SK-N-SH (cell line): ENCODE measurements at regions not wholly inside any gene's neighbourhood (a gene's known extent, or its start where the extent isn't known, plus 50 kb on each side); places are given as distances from the start of the nearest gene placed in this dataset.

ENCODE experiments used
- CTCF ChIA-PET: fragments of 300-600, 350-600 bp; formaldehyde crosslinking; extraction: SDS; loops from one replicate; lab custom pipeline; 2021; lab: Yijun Ruan, JAX
- POLR2A ChIA-PET: fragments of 350-600 bp; sonication (Branson Sonifier 250); formaldehyde crosslinking; extraction: SDS; loops from one replicate; lab custom pipeline; 2020; ENCODE audit warnings: antibody characterized with exemption, inconsistent platforms; lab: Yijun Ruan, JAX
- DNase-seq: peaks from one replicate; pipeline ENCODE4 v3.0.0; 2012
- H2AFZ ChIP-seq: fragments of 200-600 bp; sonication (generic); 2 replicates; pipeline ENCODE4 v1.8.1; 2016; ENCODE audit warnings: antibody characterized with exemption, mild to moderate bottlenecking, low read depth
- H3F3A ChIP-seq: fragments of 200-600 bp; sonication (generic); replicated peaks from 2 replicates; pipeline ENCODE3; 2016; ENCODE audit warnings: antibody characterized with exemption, mild to moderate bottlenecking; ENCODE audit not compliant: insufficient read depth
- H3K27ac ChIP-seq, 2 experiments: fragments of 200-500 bp in 1 of 2; fragments of 200-600 bp in 1 of 2; sonication (Bioruptor generic) in 1 of 2; sonication (generic), shearing (Covaris generic) in 1 of 2; 2 replicates each; pipeline versions ENCODE4 v1.5.1 to v1.6.1; 2014 to 2016; ENCODE audit warnings: low read depth in 2 of 2, inconsistent platforms in 1 of 2, low read length in 1 of 2, mild to moderate bottlenecking in 1 of 2, mixed read lengths in 1 of 2
- H3K27me3 ChIP-seq: fragments of 200-600 bp; sonication (generic), shearing (Covaris generic); 2 replicates; pipeline ENCODE4 v1.6.1; 2016; ENCODE audit warnings: mixed run types; ENCODE audit not compliant: insufficient read depth
- H3K36me3 ChIP-seq, 2 experiments: fragments of 200-500 bp in 1 of 2; fragments of 200-600 bp in 1 of 2; sonication (Bioruptor generic) in 1 of 2; sonication (generic) in 1 of 2; replicated peaks in 1 of 2; 2 replicates each; pipeline versions ENCODE3 to v1.5.1; 2014 to 2016; ENCODE audit warnings: low read length in 1 of 2, mild to moderate bottlenecking in 1 of 2; ENCODE audit not compliant: insufficient read depth in 2 of 2, control insufficient read depth in 1 of 2
- H3K4me1 ChIP-seq, 2 experiments: fragments of 200-500 bp in 1 of 2; fragments of 200-600 bp in 1 of 2; sonication (Bioruptor generic) in 1 of 2; sonication (generic), shearing (Covaris generic) in 1 of 2; 2 replicates each; pipeline versions ENCODE4 v1.5.1 to v1.6.1; 2014 to 2016; ENCODE audit warnings: low read depth in 1 of 2, low read length in 1 of 2, mixed run types in 1 of 2; ENCODE audit not compliant: insufficient read depth in 2 of 2, control insufficient read depth in 1 of 2
- H3K4me2 ChIP-seq: fragments of 200-600 bp; sonication (generic), shearing (Covaris generic); 2 replicates; pipeline ENCODE4 v1.6.1; 2017; ENCODE audit warnings: mixed run types
- H3K4me3 ChIP-seq, 2 experiments: fragments of 200-500 bp in 1 of 2; fragments of 200-600 bp in 1 of 2; sonication (Bioruptor generic) in 1 of 2; sonication (generic), shearing (Covaris generic) in 1 of 2; 2 replicates each; pipeline versions ENCODE4 v1.5.1 to v1.8.1; 2014 to 2016; ENCODE audit warnings: low read depth in 2 of 2, inconsistent platforms in 1 of 2, low read length in 1 of 2, mild to moderate bottlenecking in 1 of 2, mixed read lengths in 1 of 2, moderate library complexity in 1 of 2
- H3K79me2 ChIP-seq: fragments of 200-600 bp; sonication (generic); 2 replicates; pipeline ENCODE4 v1.8.1; 2017; ENCODE audit warnings: mild to moderate bottlenecking; ENCODE audit not compliant: insufficient read depth
- H3K9ac ChIP-seq: fragments of 200-600 bp; sonication (generic); 2 replicates; pipeline ENCODE4 v1.6.1; 2017; ENCODE audit warnings: mixed run types
- H3K9me2 ChIP-seq: fragments of 200-600 bp; sonication (generic); 2 replicates; pipeline ENCODE4 v1.6.1; 2017; ENCODE audit warnings: mixed run types
- H3K9me3 ChIP-seq: fragments of 200-600 bp; sonication (generic); 2 replicates; pipeline ENCODE4 v1.6.1; 2017; ENCODE audit warnings: mixed run types, mild to moderate bottlenecking, moderate library complexity
- H4K20me1 ChIP-seq: fragments of 200-600 bp; sonication (generic); 2 replicates; pipeline ENCODE4 v1.6.1; 2017; ENCODE audit warnings: mild to moderate bottlenecking, mixed run types; ENCODE audit not compliant: insufficient read depth
- CHD2 ChIP-seq: fragments of 150-350 bp; IDR thresholded peaks from 2 replicates; pipeline ENCODE4 v1.6.1; 2018; ENCODE audit warnings: low read length; ENCODE audit not compliant: partially characterized antibody
- ELF1 ChIP-seq: IDR thresholded peaks from 2 replicates; pipeline ENCODE4 v1.4.0; 2012
- EP300 ChIP-seq, 2 experiments: IDR thresholded peaks; 2 replicates each; pipeline versions ENCODE4 v1.4.0 to v1.6.1; 2012; ENCODE audit warnings: borderline replicate concordance in 1 of 2, low read depth in 1 of 2, low read length in 1 of 2
- EZH2phosphoT487 ChIP-seq: fragments of 200-600 bp; sonication (generic); IDR thresholded peaks from 2 replicates; pipeline ENCODE4 v1.6.1; 2017; ENCODE audit warnings: low read depth, mixed run types, mild to moderate bottlenecking, antibody characterized with exemption, moderate library complexity, borderline replicate concordance
- FOXM1 ChIP-seq: IDR thresholded peaks from 2 replicates; pipeline ENCODE4 v1.4.0; 2012; ENCODE audit warnings: low read depth, mild to moderate bottlenecking
- GABPA ChIP-seq: IDR thresholded peaks from 2 replicates; pipeline ENCODE4 v1.4.0; 2012; ENCODE audit warnings: low read depth, mild to moderate bottlenecking
- GATA2 ChIP-seq: sonication (generic); formaldehyde crosslinking; IDR thresholded peaks from 2 replicates; pipeline ENCODE4 v1.5.0; 2020; ENCODE audit warnings: mild to moderate bottlenecking, missing genetic modification reagents
- MXI1 ChIP-seq: IDR thresholded peaks from 2 replicates; pipeline ENCODE4 v1.6.1; 2012; ENCODE audit warnings: mild to moderate bottlenecking, low read depth, low read length, improper control_type of control experiment
- NFIC ChIP-seq: IDR thresholded peaks from 2 replicates; pipeline ENCODE4 v1.4.0; 2012; ENCODE audit warnings: borderline replicate concordance
- POLR2AphosphoS5 ChIP-seq: IDR thresholded peaks from 2 replicates; pipeline ENCODE4 v1.6.1; 2012; ENCODE audit warnings: low read depth, low read length
- REST ChIP-seq: IDR thresholded peaks from 2 replicates; pipeline ENCODE4 v1.6.1; 2012; ENCODE audit warnings: mild to moderate bottlenecking, low read depth, low read length, moderate library complexity
- RXRA ChIP-seq: IDR thresholded peaks from 2 replicates; pipeline ENCODE4 v1.4.0; 2012; ENCODE audit warnings: low read depth, mild to moderate bottlenecking, borderline replicate concordance
- SIN3A ChIP-seq: IDR thresholded peaks from 2 replicates; pipeline ENCODE4 v1.6.1; 2012; ENCODE audit warnings: low read depth, mild to moderate bottlenecking, low read length, moderate library complexity, borderline replicate concordance
- TAF1 ChIP-seq: IDR thresholded peaks from 2 replicates; pipeline ENCODE4 v1.6.1; 2012; ENCODE audit warnings: low read depth, mild to moderate bottlenecking, low read length, moderate library complexity, borderline replicate concordance
- TCF12 ChIP-seq: IDR thresholded peaks from 2 replicates; pipeline ENCODE4 v1.4.0; 2012
- YY1 ChIP-seq: IDR thresholded peaks from 2 replicates; pipeline ENCODE4 v1.4.0; 2012; ENCODE audit warnings: low read depth, mild to moderate bottlenecking
- WGBS: methylation state at CpG from one replicate; pipeline ENCODE4 v1.1.6; 2017; ENCODE audit warnings: low lambda C conversion rate; 5-methylcytosine and 5-hydroxymethylcytosine counted together
- TF ChIP-seq, protein P1 (sequence below): IDR thresholded peaks from 2 replicates; pipeline ENCODE4 v1.4.0; 2012; ENCODE audit warnings: low read depth
- TF ChIP-seq, protein P2 (sequence below): IDR thresholded peaks from 2 replicates; pipeline ENCODE4 v1.4.0; 2012; ENCODE audit warnings: low read depth, borderline replicate concordance
- TF ChIP-seq, protein P3 (sequence below): IDR thresholded peaks from 2 replicates; pipeline ENCODE4 v1.4.0; 2012; ENCODE audit warnings: low read depth, borderline replicate concordance

DNA sequence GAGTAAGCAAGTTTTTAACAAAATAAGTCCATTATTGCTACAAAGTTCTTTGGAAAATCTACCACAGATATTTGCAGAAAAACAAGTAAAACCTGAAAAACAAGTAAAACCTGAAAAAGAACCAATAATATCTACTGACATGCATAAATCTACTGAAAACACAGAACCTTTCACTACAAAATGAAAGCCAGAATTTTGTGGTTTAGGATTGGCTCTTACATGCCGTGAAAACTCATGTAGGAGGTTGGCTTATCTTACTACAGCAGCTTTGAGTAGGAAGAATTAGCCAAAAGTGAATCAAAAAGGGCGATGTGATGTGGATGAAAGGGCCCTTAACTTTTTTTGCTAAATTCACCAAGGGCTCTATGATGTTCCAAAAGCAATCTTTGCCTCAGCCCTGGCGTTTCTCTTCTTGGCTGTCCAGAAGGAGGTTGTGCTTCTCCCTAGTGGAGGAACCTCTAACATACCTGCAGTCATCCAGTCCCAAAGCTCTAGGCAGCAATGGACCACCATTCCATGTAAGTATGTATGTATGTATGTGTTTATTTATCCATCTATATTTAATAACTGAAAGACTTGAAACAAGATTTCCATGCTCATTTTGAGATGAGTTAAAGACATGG, 93.5 kb upstream of the ZNF804B start:
- Histone ChIP-seq H3K4me3 (no peak overlapping the region), H3K9me2 (no peaks in the 10 kb centered on the region), H3K36me3 (no peaks in the 10 kb centered on the region), H3K9me3 (no peaks in the 10 kb centered on the region), H3F3A (no peaks in the 10 kb centered on the region), H3K4me1 (no peaks in the 10 kb centered on the region), H3K9ac (no peak overlapping the region), H2AFZ (0 out of 2 replicates have a peak overlapping the region, but pooled peaks have one; percentile 20), H3K27me3 (no peaks in the 10 kb centered on the region), H3K79me2 (no peaks in the 10 kb centered on the region), H3K27ac (no peak overlapping the region), H4K20me1 (no peaks in the 10 kb centered on the region), H3K4me2 (no peak overlapping the region)
- 27% methylated on average over 3 of the region's 3 CpGs for WGBS
- ChIA-PET CTCF (interaction anchor here (1.1 to 1.3 kb wide), 3 partner anchors 8 to 27 kb away, joined by 3 read pairs; no protein-coding TSS in a partner anchor), POLR2A (no interaction called here)
- DNase-seq: no peak
- TF ChIP-seq TAF1 (no peak), FOXM1 (no peak), NFIC (no peak), POLR2AphosphoS5 (no peak), GATA2 (CRISPR knock-in tag) (no peak), CHD2 (no peak), YY1 (no peak), EZH2phosphoT487 (no peak), MXI1 (no peak), EP300 (IDR thresholded peaks at IDR 0.05; ENCODE audit: borderline replicate concordance in 1 of 2, low read depth in 1 of 2, low read length in 1 of 2) (no peak), TCF12 (no peak), RXRA (no peak), SIN3A (no peak), ELF1 (no peak), REST (no peak), GABPA (no peak)
- TF ChIP-seq, protein P1, sequence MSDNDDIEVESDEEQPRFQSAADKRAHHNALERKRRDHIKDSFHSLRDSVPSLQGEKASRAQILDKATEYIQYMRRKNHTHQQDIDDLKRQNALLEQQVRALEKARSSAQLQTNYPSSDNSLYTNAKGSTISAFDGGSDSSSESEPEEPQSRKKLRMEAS: no peak
- TF ChIP-seq, protein P2, sequence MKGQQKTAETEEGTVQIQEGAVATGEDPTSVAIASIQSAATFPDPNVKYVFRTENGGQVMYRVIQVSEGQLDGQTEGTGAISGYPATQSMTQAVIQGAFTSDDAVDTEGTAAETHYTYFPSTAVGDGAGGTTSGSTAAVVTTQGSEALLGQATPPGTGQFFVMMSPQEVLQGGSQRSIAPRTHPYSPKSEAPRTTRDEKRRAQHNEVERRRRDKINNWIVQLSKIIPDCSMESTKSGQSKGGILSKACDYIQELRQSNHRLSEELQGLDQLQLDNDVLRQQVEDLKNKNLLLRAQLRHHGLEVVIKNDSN: no peak
- TF ChIP-seq, protein P3, sequence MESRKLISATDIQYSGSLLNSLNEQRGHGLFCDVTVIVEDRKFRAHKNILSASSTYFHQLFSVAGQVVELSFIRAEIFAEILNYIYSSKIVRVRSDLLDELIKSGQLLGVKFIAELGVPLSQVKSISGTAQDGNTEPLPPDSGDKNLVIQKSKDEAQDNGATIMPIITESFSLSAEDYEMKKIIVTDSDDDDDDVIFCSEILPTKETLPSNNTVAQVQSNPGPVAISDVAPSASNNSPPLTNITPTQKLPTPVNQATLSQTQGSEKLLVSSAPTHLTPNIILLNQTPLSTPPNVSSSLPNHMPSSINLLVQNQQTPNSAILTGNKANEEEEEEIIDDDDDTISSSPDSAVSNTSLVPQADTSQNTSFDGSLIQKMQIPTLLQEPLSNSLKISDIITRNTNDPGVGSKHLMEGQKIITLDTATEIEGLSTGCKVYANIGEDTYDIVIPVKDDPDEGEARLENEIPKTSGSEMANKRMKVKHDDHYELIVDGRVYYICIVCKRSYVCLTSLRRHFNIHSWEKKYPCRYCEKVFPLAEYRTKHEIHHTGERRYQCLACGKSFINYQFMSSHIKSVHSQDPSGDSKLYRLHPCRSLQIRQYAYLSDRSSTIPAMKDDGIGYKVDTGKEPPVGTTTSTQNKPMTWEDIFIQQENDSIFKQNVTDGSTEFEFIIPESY: no peak
